ENCODE measurements at regions not wholly inside any gene's neighbourhood (a gene's known extent, or its start where the extent isn't known, plus 50 kb on each side); places are given as distances from the start of the nearest gene placed in this dataset.

GRCh38 chr1:214777364-214777763 is 174.4 kb downstream of the CENPF start:
- Histone ChIP-seq H3K27me3 (no peaks in the 10 kb centered on the region), H3K27ac (no peak overlapping the region), H3K36me3 (no peaks in the 10 kb centered on the region), H3K9me3 (no peaks in the 10 kb centered on the region), H3K4me1 (no peaks in the 10 kb centered on the region), H3K4me3 (no peak overlapping the region)
- 88 to 91% methylated on average over 3 of the region's 3 CpGs for WGBS, 2 donors
- DNase-seq, result no peak
- intact Hi-C loops (cut with DNase I), result no loop called here
- TF ChIP-seq EP300 (IDR thresholded peaks at IDR 0.05) (no peak), POLR2AphosphoS5 (IDR thresholded peaks at IDR 0.05) (no peak), POLR2A (IDR thresholded peaks at IDR 0.05) (no peak), CTCF (IDR thresholded peaks at IDR 0.05) (no peak)

- H3K4me1 ChIP-seq, result no peaks in the 10 kb centered on the region
- TF ChIP-seq POLR2A (IDR thresholded peaks at IDR 0.05), result no peak
- no peak for TF ChIP-seq POLR2AphosphoS5 (IDR thresholded peaks at IDR 0.05)
- 62 to 84% methylated on average over 1 of the region's 1 CpG for WGBS, 2 donors
- no peaks in the 10 kb centered on the region for H3K36me3 ChIP-seq
- H3K9me3 ChIP-seq, result no peaks in the 10 kb centered on the region
- H3K27ac ChIP-seq, result no peak overlapping the region
- H3K4me3 ChIP-seq, result no peak overlapping the region
- no peaks in the 10 kb centered on the region for H3K27me3 ChIP-seq
- intact Hi-C loops (cut with DNase I), result no loop called here
- DNase-seq, result no peak
These were observed 189.0 kb downstream of the CENPF start for GRCh38 chr1:214791961-214792360.

- Histone ChIP-seq H3K36me3 (no peaks in the 10 kb centered on the region), H3K4me1 (no peaks in the 10 kb centered on the region), H3K27me3 (no peaks in the 10 kb centered on the region), H3K4me3 (no peak overlapping the region), H3K9me3 (peaks cover 0 to 2% (median 0%) of the 10 kb centered on the region in 4 donors), H3K27ac (no peak overlapping the region)
- TF ChIP-seq POLR2AphosphoS5 (IDR thresholded peaks at IDR 0.05), result no peak
- TF ChIP-seq CTCF (IDR thresholded peaks at IDR 0.05), result no peak
- TF ChIP-seq EP300 (IDR thresholded peaks at IDR 0.05), result no peak
- TF ChIP-seq POLR2A (IDR thresholded peaks at IDR 0.05), result no peak
- WGBS, 2 donors, result 75 to 77% methylated on average over 6 of the region's 6 CpGs
- DNase-seq, result no peak
- intact Hi-C loops (cut with DNase I), result no loop called here
These were observed 189.7 kb downstream of the CENPF start for GRCh38 chr1:214792527-214793186.

GRCh38 chr1:214793708-214794107 is 190.7 kb downstream of the CENPF start:
- Histone ChIP-seq H3K4me3 (no peak overlapping the region), H3K27me3 (no peaks in the 10 kb centered on the region), H3K36me3 (no peaks in the 10 kb centered on the region), H3K9me3 (peaks cover 0 to 2% (median 0%) of the 10 kb centered on the region in 4 donors), H3K4me1 (no peaks in the 10 kb centered on the region), H3K27ac (no peak overlapping the region)
- intact Hi-C loops (cut with DNase I), result no loop called here
- TF ChIP-seq POLR2A (IDR thresholded peaks at IDR 0.05), result no peak
- no peak for TF ChIP-seq CTCF (IDR thresholded peaks at IDR 0.05)
- TF ChIP-seq EP300 (IDR thresholded peaks at IDR 0.05), result no peak
- no peak for TF ChIP-seq POLR2AphosphoS5 (IDR thresholded peaks at IDR 0.05)
- DNase-seq, result no peak
- 71 to 86% methylated on average over 2 of the region's 2 CpGs for WGBS, 2 donors

- intact Hi-C loops (cut with DNase I), result no loop called here
These were observed 198.2 kb downstream of the CENPF start for GRCh38 chr1:214801191-214801590.

More at GRCh38 chr1:214801191-214801590, 198.2 kb downstream of the CENPF start:
- Histone ChIP-seq H3K4me3 (no peak overlapping the region), H3K27me3 (no peaks in the 10 kb centered on the region), H3K9me3 (peaks cover 0 to 5% (median under 1%) of the 10 kb centered on the region in 4 donors), H3K27ac (no peak overlapping the region), H3K4me1 (no peaks in the 10 kb centered on the region), H3K36me3 (no peaks in the 10 kb centered on the region)
- WGBS, 2 donors, result 81 to 82% methylated on average over 1 of the region's 1 CpG
- no peak for TF ChIP-seq EP300 (IDR thresholded peaks at IDR 0.05)
- no peak for TF ChIP-seq POLR2AphosphoS5 (IDR thresholded peaks at IDR 0.05)
- TF ChIP-seq POLR2A (IDR thresholded peaks at IDR 0.05), result no peak
- TF ChIP-seq CTCF (IDR thresholded peaks at IDR 0.05), result no peak
- no peak for DNase-seq

Measured in sigmoid colon (tissue), 6 donors.